Fibroblast of villous mesenchyme (primary cell): ENCODE measurements at regions not wholly inside any gene's neighbourhood (a gene's known extent, or its start where the extent isn't known, plus 50 kb on each side); places are given as distances from the start of the nearest gene placed in this dataset.
A peak's percentile ranks its signal among the peaks of the same experiment; 100 is the strongest.

ENCODE experiments used
- DNase-seq: peaks from one replicate; pipeline ENCODE4 v3.0.0-alpha.2; 2010; ENCODE audit warnings: low read depth
- H3K4me3 ChIP-seq: 2 replicates; pipeline ENCODE4 v1.5.1; 2011; ENCODE audit warnings: low read depth, mild to moderate bottlenecking, low read length
- CTCF ChIP-seq: IDR thresholded peaks from 2 replicates; pipeline ENCODE4 v1.5.1; 2012; ENCODE audit warnings: low read depth, mild to moderate bottlenecking, low read length; ENCODE audit not compliant: insufficient read depth

- no peak overlapping the region for H3K4me3 ChIP-seq
- peak; percentile 86 for DNase-seq
- TF ChIP-seq CTCF = peak; percentile 21
Measured at GRCh38 chr5:148912714-148913398, 86.4 kb downstream of the ADRB2 start.

GRCh38 chr5:148913493-148913892, 87.1 kb downstream of the ADRB2 start:
- no peak overlapping the region for H3K4me3 ChIP-seq
- TF ChIP-seq CTCF = no peak
- DNase-seq = no peak

GRCh38 chr5:148913985-148914431, 87.6 kb downstream of the ADRB2 start:
- peak; percentile 36 for DNase-seq
- TF ChIP-seq CTCF = no peak

GRCh38 chr5:148915224-148915817, 88.9 kb downstream of the ADRB2 start:
- TF ChIP-seq CTCF = no peak
- H3K4me3 ChIP-seq = no peak overlapping the region
- DNase-seq = no peak

More at GRCh38 chr5:148913985-148914431, 87.6 kb downstream of the ADRB2 start:
- no peak overlapping the region for H3K4me3 ChIP-seq

- no peak overlapping the region for H3K4me3 ChIP-seq
- DNase-seq = no peak
- no peak for TF ChIP-seq CTCF
Measured at GRCh38 chr5:148920646-148921288, 94.4 kb downstream of the ADRB2 start.

GRCh38 chr5:148921350-148921749, 94.9 kb downstream of the ADRB2 start:
- no peak overlapping the region for H3K4me3 ChIP-seq
- TF ChIP-seq CTCF = no peak
- no peak for DNase-seq
